ENCODE measurements at regions not wholly inside any gene's neighbourhood (a gene's known extent, or its start where the extent isn't known, plus 50 kb on each side); places are given as distances from the start of the nearest gene placed in this dataset.

DNA sequence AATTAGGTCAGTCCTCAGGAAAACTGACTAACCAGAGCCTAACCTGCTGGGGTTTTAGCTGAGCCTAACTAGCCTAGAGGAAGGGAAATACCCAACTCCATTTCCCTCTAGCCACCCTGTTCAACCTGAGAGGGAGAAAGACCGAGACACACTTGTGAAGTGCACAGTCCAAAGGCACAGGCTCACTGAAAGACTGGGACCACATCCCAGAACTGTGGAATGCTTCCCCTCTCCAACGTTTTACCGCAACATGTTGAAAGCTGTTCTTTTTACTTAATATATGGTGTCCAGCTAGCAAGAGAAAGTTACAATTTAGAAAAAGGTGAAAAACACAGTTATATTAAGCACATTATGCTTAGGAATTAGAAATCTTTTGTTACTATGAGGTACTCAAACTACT, 76.8 kb upstream of the SIMC1 start:
- TF ChIP-seq, protein P1, sequence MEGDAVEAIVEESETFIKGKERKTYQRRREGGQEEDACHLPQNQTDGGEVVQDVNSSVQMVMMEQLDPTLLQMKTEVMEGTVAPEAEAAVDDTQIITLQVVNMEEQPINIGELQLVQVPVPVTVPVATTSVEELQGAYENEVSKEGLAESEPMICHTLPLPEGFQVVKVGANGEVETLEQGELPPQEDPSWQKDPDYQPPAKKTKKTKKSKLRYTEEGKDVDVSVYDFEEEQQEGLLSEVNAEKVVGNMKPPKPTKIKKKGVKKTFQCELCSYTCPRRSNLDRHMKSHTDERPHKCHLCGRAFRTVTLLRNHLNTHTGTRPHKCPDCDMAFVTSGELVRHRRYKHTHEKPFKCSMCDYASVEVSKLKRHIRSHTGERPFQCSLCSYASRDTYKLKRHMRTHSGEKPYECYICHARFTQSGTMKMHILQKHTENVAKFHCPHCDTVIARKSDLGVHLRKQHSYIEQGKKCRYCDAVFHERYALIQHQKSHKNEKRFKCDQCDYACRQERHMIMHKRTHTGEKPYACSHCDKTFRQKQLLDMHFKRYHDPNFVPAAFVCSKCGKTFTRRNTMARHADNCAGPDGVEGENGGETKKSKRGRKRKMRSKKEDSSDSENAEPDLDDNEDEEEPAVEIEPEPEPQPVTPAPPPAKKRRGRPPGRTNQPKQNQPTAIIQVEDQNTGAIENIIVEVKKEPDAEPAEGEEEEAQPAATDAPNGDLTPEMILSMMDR (conservative IDR thresholded peaks at IDR 0.05) = no peak
- TF ChIP-seq EZH2 (IDR thresholded peaks at IDR 0.05; ENCODE audit: low read depth) = no peak

Measured in PC-9 (cell line).